ENCODE measurements at regions not wholly inside any gene's neighbourhood (a gene's known extent, or its start where the extent isn't known, plus 50 kb on each side); places are given as distances from the start of the nearest gene placed in this dataset.

DNA sequence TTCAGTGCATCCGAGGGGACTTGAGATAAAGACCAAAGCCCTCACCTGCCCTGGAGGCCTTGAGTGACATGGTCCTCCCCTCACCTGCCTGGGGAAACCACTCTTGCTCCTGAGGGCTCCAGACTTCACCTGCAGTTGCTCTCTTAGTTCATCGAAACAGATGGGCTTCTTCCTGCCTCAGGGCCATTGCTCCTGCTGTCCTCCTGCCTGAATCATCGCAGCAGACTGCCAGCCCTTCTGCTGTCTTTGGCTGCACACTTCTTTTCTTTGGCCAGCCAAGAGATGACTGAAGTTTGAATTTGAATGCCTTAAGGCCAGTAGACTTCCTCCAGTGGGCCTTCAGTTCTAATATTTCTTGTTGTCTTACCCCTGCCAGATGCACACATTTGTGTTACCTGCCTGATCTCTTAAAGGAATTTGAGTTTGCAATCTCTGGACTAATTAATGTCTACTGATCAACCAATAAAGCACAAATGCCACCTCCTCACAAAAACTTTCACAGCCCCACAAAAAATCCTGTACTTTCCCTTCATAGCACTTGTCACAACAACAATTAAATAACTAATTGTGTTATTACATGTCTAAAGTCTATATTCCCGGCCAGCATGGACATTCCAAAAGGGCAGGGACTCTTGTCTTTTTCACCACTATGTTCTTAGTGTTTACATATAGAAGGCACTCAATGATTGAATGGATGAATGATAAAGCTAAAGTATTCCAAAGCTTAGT lies 56.7 kb upstream of the SGK1 start:
- Histone ChIP-seq H3K9me3 (no peaks in the 10 kb centered on the region), H3K27ac (peak overlapping the region; percentile 99), H3K4me1 (ENCODE audit: control insufficient read depth in 1 of 2, insufficient read depth in 1 of 2, low read depth in 1 of 2, low read length in 1 of 2) (peaks cover 48 to 56% of the 10 kb centered on the region in 2 experiments), H3K4me3 (ENCODE audit: low read depth in 1 of 2, low read length in 1 of 2) (peak overlapping the region in 1 of 2 experiments; percentile 66), H3K36me3 (no peaks in the 10 kb centered on the region), H3K27me3 (no peaks in the 10 kb centered on the region)
- TF ChIP-seq, protein P1, sequence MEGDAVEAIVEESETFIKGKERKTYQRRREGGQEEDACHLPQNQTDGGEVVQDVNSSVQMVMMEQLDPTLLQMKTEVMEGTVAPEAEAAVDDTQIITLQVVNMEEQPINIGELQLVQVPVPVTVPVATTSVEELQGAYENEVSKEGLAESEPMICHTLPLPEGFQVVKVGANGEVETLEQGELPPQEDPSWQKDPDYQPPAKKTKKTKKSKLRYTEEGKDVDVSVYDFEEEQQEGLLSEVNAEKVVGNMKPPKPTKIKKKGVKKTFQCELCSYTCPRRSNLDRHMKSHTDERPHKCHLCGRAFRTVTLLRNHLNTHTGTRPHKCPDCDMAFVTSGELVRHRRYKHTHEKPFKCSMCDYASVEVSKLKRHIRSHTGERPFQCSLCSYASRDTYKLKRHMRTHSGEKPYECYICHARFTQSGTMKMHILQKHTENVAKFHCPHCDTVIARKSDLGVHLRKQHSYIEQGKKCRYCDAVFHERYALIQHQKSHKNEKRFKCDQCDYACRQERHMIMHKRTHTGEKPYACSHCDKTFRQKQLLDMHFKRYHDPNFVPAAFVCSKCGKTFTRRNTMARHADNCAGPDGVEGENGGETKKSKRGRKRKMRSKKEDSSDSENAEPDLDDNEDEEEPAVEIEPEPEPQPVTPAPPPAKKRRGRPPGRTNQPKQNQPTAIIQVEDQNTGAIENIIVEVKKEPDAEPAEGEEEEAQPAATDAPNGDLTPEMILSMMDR (IDR thresholded peaks at IDR 0.05): no peak

DNA sequence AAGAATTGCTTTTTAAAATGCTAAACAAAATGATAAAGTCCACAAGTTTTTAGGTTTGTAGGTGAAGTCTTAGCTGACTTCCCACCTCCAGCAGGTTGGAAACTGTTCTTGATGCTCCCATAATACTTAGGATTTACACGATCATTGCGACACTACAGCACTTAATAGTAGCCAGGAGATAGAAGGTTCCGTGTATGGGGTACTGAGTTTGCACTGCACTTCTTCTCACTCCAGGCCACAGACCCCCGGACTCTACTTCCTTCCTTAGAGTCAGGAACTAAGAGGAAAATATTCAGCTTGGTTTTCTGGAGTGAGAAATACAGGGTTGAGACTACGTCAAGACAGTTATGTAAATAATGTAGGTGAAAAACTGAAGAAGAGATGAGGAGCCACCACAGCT lies 56.1 kb upstream of the SGK1 start:
- no peaks in the 10 kb centered on the region for H3K27me3 ChIP-seq
- H3K4me1 ChIP-seq (ENCODE audit: control insufficient read depth in 1 of 2, insufficient read depth in 1 of 2, low read depth in 1 of 2, low read length in 1 of 2): peaks cover 48 to 56% of the 10 kb centered on the region in 2 experiments
- peak overlapping the region; percentile 99 for H3K27ac ChIP-seq

DNA sequence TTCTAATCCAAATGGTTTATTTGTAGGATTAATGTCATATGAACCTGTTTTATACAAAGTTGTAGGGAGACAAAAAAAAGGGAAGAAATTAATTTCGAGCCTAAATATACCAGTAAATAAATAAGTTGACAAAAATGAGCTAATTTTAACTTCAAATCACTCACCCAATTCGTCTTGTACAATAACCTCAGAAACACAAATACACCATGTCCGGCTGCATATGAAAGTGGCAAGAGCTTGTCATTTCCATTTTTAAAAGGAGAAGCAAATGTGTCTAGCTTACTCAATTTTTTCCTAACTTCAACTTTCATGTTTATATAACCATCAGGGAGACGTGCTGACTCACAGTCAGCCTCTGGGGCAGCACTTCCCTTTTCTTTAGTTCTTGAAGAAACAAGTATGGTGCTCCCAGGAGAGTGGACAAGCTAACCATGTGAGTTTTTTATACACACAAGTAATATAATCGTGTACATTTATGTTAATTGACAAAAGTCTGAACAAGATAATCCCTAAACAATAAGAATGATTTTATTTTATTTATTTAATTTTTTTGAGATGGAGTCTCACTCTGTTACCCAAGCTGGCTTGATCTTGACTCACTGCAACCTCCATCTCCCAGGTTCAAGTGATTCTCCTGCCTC lies 55.5 kb upstream of the SGK1 start:
- H3K4me3 ChIP-seq (ENCODE audit: low read depth in 1 of 2, low read length in 1 of 2): peak overlapping the region; percentile 61 to 66
- TF ChIP-seq, protein P1 (IDR thresholded peaks at IDR 0.05): peak; percentile 17
- H3K27me3 ChIP-seq: no peaks in the 10 kb centered on the region
- no peaks in the 10 kb centered on the region for H3K36me3 ChIP-seq
- H3K9me3 ChIP-seq: no peaks in the 10 kb centered on the region
- H3K27ac ChIP-seq: peak overlapping the region; percentile 99
- peaks cover 48 to 56% of the 10 kb centered on the region in 2 experiments for H3K4me1 ChIP-seq (ENCODE audit: control insufficient read depth in 1 of 2, insufficient read depth in 1 of 2, low read depth in 1 of 2, low read length in 1 of 2)

More for the DNA sequence above, 56.1 kb upstream of the SGK1 start:
- Histone ChIP-seq H3K36me3 (no peaks in the 10 kb centered on the region), H3K9me3 (no peaks in the 10 kb centered on the region), H3K4me3 (ENCODE audit: low read depth in 1 of 2, low read length in 1 of 2) (peak overlapping the region in 1 of 2 experiments; percentile 66)
- TF ChIP-seq, protein P1 (IDR thresholded peaks at IDR 0.05): no peak

DNA sequence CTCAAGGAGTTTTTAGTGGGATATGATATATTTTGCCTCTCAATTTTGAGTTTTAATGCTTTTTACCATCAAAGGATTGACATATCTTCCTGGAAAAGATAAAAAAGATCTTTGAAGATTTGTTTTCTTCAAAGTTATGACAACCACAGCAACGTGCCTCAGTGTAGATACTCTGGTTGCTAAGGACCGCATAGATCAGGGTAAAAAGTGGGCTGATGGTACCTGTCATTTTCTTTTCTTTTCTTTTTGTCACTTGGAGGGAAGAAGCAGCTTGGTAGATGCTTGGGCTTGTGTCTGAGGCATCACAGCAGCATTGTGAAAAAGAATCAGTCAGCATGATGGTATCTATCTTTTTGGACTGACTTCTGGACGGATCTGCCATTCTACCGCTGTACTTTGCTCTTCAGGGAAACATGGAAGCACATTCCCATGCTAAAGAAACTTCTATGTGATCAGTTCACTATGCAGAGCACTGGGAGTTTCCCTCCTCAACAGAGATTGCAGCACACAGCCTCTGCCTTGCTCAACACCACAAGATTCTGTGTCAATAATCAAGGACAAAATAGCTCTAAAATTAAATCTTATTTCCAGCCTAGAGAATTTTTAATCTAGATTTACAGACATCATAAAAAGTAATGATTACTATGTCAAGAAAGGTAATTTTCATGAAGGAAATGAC lies 54.8 kb upstream of the SGK1 start:
- Histone ChIP-seq H3K4me1 (ENCODE audit: control insufficient read depth in 1 of 2, insufficient read depth in 1 of 2, low read depth in 1 of 2, low read length in 1 of 2) (peaks cover 48 to 56% of the 10 kb centered on the region in 2 experiments), H3K4me3 (ENCODE audit: low read depth in 1 of 2, low read length in 1 of 2) (peak overlapping the region; percentile 61 to 66), H3K27me3 (no peaks in the 10 kb centered on the region), H3K27ac (peak overlapping the region; percentile 99), H3K36me3 (no peaks in the 10 kb centered on the region), H3K9me3 (no peaks in the 10 kb centered on the region)
- TF ChIP-seq, protein P1 (IDR thresholded peaks at IDR 0.05): no peak

DNA sequence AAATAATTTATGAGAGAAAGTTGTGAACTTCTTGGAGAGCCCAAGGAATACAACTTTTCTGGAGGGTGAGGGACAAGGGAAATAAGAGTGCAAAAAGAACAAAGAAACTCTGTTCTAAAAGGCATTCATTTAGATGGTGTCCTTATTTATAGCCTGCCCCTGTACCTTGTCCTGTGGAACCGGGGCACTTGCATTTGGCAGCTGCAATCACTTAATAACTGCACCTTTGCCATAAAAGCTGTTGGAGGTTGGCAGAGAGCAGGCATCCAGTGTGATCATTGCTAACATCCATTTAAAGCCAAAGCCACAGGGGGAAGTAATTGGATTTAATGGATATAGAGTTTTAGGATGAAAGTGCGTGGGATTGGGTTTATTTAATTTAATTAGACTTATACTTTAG lies 50.8 kb upstream of the SGK1 start:
- H3K4me3 ChIP-seq (ENCODE audit: low read depth in 1 of 2, low read length in 1 of 2): no peak overlapping the region
- H3K27ac ChIP-seq: peak overlapping the region; percentile 10
- no peaks in the 10 kb centered on the region for H3K9me3 ChIP-seq
- TF ChIP-seq, protein P1 (IDR thresholded peaks at IDR 0.05): no peak
- H3K27me3 ChIP-seq: no peaks in the 10 kb centered on the region
- peaks cover 23 to 27% of the 10 kb centered on the region in 2 experiments for H3K4me1 ChIP-seq (ENCODE audit: control insufficient read depth in 1 of 2, insufficient read depth in 1 of 2, low read depth in 1 of 2, low read length in 1 of 2)
- H3K36me3 ChIP-seq: no peaks in the 10 kb centered on the region
